Testis (tissue), 2 donors: ENCODE measurements at regions not wholly inside any gene's neighbourhood (a gene's known extent, or its start where the extent isn't known, plus 50 kb on each side); places are given as distances from the start of the nearest gene placed in this dataset.

Experiments
- POLR2A ChIP-seq: fragments of 450-650 bp; IDR thresholded peaks from one replicate; pipeline ENCODE4 v1.6.1; 2017; ENCODE audit warnings: antibody characterized with exemption, mild to moderate bottlenecking, moderate library complexity
- TF ChIP-seq, protein P1 (sequence below), 3 experiments: fragments of 450-650 bp in 2 of 3; fragments of 200-600 bp in 1 of 3; sonication (generic) in 1 of 3; IDR thresholded peaks; one replicate each; pipeline ENCODE4 v1.5.1; 2016 to 2019; ENCODE audit warnings: antibody characterized with exemption in 3 of 3, mild to moderate bottlenecking in 2 of 3, moderate library complexity in 1 of 3

DNA sequence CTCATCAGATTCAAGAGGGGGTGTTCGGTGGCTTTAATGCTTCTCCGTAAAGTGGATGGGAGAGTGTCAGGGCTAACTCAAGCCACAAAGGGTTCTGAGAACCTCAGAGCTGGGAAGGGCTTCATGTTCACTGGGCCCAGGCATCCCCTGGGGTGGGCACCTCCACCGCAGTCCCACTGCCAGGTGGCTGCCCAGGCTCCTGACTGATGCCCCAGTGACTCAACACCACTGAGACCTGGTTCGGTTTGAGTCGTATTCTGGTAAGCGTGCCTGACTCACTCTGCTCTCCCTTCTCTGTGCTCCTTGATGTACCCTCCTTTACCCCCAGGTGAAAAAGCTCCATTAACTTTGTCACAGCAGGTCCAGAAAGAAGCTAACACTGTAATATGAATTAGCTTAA lies 304.6 kb downstream of the RPLP1 start:
- no peak for TF ChIP-seq POLR2A
- TF ChIP-seq, protein P1, sequence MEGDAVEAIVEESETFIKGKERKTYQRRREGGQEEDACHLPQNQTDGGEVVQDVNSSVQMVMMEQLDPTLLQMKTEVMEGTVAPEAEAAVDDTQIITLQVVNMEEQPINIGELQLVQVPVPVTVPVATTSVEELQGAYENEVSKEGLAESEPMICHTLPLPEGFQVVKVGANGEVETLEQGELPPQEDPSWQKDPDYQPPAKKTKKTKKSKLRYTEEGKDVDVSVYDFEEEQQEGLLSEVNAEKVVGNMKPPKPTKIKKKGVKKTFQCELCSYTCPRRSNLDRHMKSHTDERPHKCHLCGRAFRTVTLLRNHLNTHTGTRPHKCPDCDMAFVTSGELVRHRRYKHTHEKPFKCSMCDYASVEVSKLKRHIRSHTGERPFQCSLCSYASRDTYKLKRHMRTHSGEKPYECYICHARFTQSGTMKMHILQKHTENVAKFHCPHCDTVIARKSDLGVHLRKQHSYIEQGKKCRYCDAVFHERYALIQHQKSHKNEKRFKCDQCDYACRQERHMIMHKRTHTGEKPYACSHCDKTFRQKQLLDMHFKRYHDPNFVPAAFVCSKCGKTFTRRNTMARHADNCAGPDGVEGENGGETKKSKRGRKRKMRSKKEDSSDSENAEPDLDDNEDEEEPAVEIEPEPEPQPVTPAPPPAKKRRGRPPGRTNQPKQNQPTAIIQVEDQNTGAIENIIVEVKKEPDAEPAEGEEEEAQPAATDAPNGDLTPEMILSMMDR (IDR thresholded peaks at IDR 0.05) = no peak
